ENCODE measurements at regions not wholly inside any gene's neighbourhood (a gene's known extent, or its start where the extent isn't known, plus 50 kb on each side); places are given as distances from the start of the nearest gene placed in this dataset.

- TF ChIP-seq, protein P1, sequence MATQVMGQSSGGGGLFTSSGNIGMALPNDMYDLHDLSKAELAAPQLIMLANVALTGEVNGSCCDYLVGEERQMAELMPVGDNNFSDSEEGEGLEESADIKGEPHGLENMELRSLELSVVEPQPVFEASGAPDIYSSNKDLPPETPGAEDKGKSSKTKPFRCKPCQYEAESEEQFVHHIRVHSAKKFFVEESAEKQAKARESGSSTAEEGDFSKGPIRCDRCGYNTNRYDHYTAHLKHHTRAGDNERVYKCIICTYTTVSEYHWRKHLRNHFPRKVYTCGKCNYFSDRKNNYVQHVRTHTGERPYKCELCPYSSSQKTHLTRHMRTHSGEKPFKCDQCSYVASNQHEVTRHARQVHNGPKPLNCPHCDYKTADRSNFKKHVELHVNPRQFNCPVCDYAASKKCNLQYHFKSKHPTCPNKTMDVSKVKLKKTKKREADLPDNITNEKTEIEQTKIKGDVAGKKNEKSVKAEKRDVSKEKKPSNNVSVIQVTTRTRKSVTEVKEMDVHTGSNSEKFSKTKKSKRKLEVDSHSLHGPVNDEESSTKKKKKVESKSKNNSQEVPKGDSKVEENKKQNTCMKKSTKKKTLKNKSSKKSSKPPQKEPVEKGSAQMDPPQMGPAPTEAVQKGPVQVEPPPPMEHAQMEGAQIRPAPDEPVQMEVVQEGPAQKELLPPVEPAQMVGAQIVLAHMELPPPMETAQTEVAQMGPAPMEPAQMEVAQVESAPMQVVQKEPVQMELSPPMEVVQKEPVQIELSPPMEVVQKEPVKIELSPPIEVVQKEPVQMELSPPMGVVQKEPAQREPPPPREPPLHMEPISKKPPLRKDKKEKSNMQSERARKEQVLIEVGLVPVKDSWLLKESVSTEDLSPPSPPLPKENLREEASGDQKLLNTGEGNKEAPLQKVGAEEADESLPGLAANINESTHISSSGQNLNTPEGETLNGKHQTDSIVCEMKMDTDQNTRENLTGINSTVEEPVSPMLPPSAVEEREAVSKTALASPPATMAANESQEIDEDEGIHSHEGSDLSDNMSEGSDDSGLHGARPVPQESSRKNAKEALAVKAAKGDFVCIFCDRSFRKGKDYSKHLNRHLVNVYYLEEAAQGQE (IDR thresholded peaks at IDR 0.05; ENCODE audit: insufficient read depth in 1 of 2, low read depth in 2 of 2, low read length in 2 of 2): no peak
- TF ChIP-seq FOXP2 (optimal IDR thresholded peaks at IDR 0.05; ENCODE audit: borderline replicate concordance, extremely low read depth, extremely low read length, insufficient read depth) (no peak), SIN3A (IDR thresholded peaks at IDR 0.05; ENCODE audit: borderline replicate concordance, insufficient read depth, low read length) (no peak), POLR2AphosphoS5 (IDR thresholded peaks at IDR 0.05; ENCODE audit: low read depth, low read length) (no peak), TAF1 (IDR thresholded peaks at IDR 0.05; ENCODE audit: borderline replicate concordance, insufficient read depth, low read length) (no peak)
These were observed 413.6 kb downstream of the TRIML1 start for GRCh38 chr4:188552741-188553275.

- no peak for TF ChIP-seq FOXP2 (optimal IDR thresholded peaks at IDR 0.05; ENCODE audit: borderline replicate concordance, extremely low read depth, extremely low read length, insufficient read depth)
- no peak for TF ChIP-seq TAF1 (IDR thresholded peaks at IDR 0.05; ENCODE audit: borderline replicate concordance, insufficient read depth, low read length)
- no peak for TF ChIP-seq SIN3A (IDR thresholded peaks at IDR 0.05; ENCODE audit: borderline replicate concordance, insufficient read depth, low read length)
- no peak for TF ChIP-seq POLR2AphosphoS5 (IDR thresholded peaks at IDR 0.05; ENCODE audit: low read depth, low read length)
- TF ChIP-seq, protein P1 (IDR thresholded peaks at IDR 0.05; ENCODE audit: insufficient read depth in 1 of 2, low read depth in 2 of 2, low read length in 2 of 2): no peak
These were observed 415.2 kb downstream of the TRIML1 start for GRCh38 chr4:188554413-188554812.

GRCh38 chr4:188573104-188573503, 433.9 kb downstream of the TRIML1 start:
- no peak for TF ChIP-seq SIN3A (IDR thresholded peaks at IDR 0.05; ENCODE audit: borderline replicate concordance, insufficient read depth, low read length)
- TF ChIP-seq FOXP2 (optimal IDR thresholded peaks at IDR 0.05; ENCODE audit: borderline replicate concordance, extremely low read depth, extremely low read length, insufficient read depth): no peak
- no peak for TF ChIP-seq TAF1 (IDR thresholded peaks at IDR 0.05; ENCODE audit: borderline replicate concordance, insufficient read depth, low read length)
- TF ChIP-seq, protein P1 (IDR thresholded peaks at IDR 0.05; ENCODE audit: insufficient read depth in 1 of 2, low read depth in 2 of 2, low read length in 2 of 2): no peak

DNA sequence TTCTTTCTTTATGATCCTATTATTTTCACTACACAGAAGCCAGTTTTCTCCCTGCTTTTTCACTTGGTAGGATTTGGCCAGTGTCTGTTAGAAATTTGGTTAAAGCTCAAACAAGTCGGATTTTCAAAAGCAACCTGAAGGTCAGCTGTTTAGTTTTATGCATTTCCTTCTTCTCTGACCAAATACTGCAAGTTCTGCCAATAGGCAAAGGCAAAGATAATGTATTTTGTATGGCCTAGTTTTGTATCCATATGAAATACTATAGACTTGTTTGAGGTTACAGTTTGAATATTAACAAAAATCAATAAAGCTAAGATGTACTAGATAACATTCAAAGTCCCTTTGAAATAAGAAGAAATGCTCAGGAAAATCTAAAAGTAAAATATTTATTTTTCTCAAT, 439.4 kb downstream of the TRIML1 start:
- TF ChIP-seq FOXP2 (optimal IDR thresholded peaks at IDR 0.05; ENCODE audit: borderline replicate concordance, extremely low read depth, extremely low read length, insufficient read depth): no peak
- TF ChIP-seq TAF1 (IDR thresholded peaks at IDR 0.05; ENCODE audit: borderline replicate concordance, insufficient read depth, low read length): no peak
- TF ChIP-seq, protein P1 (IDR thresholded peaks at IDR 0.05; ENCODE audit: insufficient read depth in 1 of 2, low read depth in 2 of 2, low read length in 2 of 2): no peak

DNA sequence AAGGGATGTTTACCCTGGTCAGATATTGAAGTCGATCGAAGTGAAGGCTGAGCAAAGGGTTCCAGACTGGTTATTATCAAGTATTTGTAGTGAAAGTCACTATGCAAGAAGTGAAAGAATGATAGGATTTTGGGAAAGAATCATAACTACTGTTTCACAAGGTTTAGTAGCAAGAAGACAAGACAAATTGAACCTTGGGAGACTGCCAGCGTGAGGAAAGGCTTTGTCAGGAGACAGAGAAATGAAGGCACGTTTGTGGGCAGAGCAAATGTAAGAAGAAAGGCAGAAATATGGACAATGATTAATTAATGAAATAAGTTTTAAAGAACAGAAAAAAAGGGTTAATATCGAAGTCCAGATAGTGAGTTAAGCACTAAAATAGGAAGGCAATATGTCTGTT, 456.8 kb downstream of the TRIML1 start:
- TF ChIP-seq POLR2AphosphoS5 (IDR thresholded peaks at IDR 0.05; ENCODE audit: low read depth, low read length) (no peak), TAF1 (IDR thresholded peaks at IDR 0.05; ENCODE audit: borderline replicate concordance, insufficient read depth, low read length) (no peak), SIN3A (IDR thresholded peaks at IDR 0.05; ENCODE audit: borderline replicate concordance, insufficient read depth, low read length) (no peak), FOXP2 (optimal IDR thresholded peaks at IDR 0.05; ENCODE audit: borderline replicate concordance, extremely low read depth, extremely low read length, insufficient read depth) (no peak)
- TF ChIP-seq, protein P1 (IDR thresholded peaks at IDR 0.05; ENCODE audit: insufficient read depth in 1 of 2, low read depth in 2 of 2, low read length in 2 of 2): no peak
